Left hindlimb (tissue), 1 donor: ENCODE measurements at regions not wholly inside any gene's neighbourhood (a gene's known extent, or its start where the extent isn't known, plus 50 kb on each side); places are given as distances from the start of the nearest gene placed in this dataset.

ENCODE experiments used
- DNase-seq: peaks from one replicate; pipeline ENCODE4 v3.0.0-alpha.2; 2018

DNA sequence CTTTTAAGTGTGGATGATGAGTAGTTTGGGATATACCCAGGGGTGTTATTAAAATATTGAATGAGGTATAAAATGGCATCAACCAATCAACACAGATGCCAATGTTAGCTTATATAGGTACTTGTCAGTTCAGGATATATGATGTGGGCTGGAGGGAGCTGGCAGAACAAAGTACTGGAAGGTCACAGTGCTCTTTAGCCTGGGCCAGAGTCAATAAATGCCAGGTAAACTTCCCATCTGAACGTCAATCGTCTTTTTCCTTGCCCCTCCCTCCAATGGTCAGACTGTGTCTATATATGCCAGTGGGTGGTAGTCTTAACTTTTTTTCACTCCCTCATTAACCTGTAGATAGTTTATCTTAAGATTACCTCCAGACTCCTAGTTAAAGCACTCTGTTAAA is 140.8 kb upstream of the RBMS1 start:
- DNase-seq, result no peak

DNA sequence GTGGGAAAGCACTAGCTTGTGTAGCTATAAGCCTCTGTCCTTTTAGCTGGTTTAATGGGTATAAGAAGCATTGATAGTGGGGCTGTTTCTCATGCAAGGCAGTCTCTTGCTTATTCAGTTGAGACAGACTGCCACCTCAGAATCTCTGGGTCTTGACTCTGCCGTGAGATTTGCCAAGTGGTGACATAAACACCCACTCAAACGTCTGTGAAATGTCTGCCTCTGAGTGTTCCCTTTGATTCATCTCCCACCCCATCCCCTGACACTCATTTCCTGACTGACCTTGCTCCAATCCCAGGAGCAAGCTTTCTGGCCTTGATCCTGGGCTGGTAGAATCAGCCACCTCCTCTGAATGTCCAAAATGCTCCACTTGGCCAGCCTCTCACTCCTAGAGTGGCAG is 141.9 kb upstream of the RBMS1 start:
- no peak for DNase-seq

GRCh38 chr2:160639472-160639871 is 145.9 kb upstream of the RBMS1 start:
- DNase-seq, result no peak

GRCh38 chr2:160646684-160647444 is 153.3 kb upstream of the RBMS1 start:
- no peak for DNase-seq

DNA sequence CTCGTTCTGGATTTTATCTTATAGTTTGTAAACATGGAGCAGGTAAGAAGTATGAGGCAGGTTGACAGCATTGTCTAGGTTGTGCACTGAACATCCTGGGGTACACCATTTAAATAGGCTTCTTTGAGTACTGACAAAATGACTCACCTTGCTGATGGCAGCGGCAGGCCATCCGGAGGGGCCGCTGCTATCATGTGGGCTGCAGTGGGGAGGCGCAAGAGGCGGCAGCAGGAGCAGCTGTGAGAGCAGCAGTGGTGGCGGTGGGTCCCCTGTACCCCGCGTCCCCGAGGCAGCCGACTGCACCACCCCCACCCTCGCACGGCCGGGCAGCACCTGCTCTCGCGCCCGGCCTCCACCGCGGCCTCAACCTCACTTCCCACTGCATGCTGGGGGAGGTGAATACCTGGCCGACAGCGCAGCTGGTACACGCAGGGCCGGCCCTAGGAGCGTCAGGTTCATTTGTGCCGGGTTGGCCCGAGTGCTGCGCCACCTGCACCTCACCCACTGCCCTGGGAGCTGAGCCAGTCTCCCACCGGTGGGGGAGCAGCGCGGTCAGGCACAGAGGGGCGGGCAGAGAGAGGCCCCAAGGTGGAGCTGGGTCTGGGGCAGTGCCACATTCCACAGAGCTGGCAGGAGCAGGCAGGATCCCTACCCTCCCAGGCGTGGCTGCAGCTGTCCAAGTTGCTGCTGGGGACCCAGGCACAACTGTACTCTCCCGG is 154.5 kb upstream of the RBMS1 start:
- no peak for DNase-seq

DNA sequence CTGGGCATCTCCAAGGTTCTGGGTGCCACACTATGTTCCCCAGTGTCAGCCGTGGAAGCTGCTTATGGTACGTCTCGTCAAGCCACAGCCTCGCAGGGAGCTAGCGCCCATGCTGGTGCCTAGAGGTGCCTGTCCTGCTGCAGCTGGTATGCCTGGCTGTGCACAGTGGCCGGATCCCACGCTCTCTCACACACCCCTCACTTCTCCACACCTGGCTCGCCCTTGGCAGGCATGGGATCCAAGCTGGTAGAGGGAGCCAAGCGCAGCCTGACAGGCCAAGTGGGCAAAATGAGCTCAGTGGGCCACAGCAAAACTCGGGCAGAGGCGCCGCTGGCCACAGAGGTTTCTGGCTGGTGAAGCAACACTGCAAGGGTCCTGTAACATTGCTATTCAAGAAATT is 156.1 kb upstream of the RBMS1 start:
- DNase-seq, result no peak

DNA sequence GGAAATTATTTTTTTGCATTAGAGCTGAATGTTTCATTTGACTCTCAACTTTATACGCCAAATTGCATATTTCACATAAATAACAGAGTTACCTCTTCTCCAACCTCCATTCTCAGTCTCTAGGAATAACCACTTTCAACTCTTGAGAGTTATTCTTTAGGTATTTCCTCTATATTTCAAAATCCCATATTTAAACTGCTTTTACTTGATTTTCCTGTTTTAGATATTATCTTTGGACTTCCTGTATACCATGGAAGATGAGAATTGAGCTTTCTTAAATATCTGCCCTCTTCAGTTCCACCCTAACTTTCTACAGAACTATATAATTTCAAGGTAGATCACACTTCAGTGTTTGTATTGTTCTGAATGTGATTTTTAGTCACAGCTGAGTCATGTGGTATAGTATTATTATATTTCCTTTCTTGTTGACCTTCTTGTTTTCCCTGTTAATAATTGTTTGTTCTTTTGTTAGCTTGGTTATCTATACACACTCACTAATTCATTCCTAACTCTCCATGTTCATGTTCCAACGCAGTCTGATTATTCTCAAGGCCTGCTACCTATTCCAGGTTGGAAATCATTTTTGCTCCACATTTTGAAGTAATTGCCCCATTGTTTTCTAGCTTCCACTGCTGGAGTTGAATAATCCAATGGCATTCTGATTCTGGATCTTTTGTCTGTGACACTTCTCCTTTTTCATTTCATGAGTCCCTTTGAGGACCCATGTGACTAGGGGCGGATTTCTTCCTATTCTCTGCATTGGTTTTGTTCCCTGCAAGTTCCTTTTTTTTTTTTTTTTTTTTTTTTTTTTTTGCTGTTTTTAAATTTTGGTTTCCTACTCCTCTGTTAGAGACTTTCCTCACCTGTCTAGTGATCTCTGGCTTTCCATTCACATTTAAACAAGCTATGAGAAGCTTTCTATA is 156.8 kb upstream of the RBMS1 start:
- DNase-seq, result no peak

- no peak for DNase-seq
Measured at GRCh38 chr2:160651416-160652200, 158.0 kb upstream of the RBMS1 start.

- DNase-seq, result no peak
Measured at GRCh38 chr2:160652236-160652635, 158.6 kb upstream of the RBMS1 start.

DNA sequence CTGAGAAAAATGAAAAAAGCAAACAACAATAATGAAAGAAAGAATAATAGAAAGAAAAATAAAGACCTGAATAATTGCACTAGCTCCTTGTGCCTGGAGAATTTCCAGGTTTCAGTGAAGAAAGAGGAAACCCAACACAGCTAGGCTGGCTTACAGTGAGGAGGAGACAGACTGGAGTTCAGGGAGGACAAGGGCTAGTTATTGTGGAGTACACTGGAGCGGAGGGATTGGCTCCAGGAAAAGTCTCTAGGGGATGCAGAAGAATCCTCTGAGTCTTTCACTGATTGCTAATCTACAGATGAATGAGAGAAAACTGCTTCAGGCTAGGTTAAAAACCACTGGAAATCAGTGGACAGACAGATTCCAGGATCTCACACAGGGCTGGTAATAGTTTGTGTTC is 163.6 kb upstream of the RBMS1 start:
- DNase-seq, result no peak

DNA sequence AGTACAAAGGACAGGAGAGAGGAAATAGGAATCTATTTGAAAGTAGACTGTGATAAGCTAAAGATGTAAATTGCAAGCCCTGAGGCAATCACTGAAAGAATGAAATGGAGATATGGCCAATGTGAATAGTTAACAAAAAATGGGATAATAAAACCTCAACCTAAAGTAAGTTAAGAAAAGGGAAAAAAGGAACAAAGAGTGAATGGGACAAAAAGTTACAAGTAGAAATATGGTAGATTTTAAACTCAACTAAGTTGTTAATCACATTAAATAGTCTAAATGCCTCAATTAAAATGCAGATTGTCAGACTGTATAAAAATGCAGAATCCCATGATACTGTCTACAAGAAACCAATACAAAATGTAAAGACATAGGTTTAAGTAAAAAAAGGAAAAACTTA is 165.2 kb upstream of the RBMS1 start:
- DNase-seq, result no peak

DNA sequence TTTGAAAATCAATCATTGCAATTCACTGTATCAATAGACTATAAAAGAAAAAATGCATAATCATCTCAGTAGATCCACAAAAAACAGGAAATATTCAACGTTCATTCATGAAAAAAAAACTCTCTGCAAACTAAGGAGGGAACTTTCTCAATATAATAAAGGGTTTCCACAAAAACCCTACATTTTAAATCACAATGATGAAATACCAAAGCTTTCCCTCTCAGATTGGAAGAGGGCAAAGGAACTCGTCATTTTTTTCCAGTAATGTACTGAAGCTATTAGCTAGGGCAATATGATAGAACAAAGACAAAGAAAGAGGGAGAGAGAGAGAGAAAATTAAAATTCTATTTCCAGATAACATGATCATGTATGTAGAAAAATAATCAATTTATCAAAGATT is 167.1 kb upstream of the RBMS1 start:
- DNase-seq, result no peak

GRCh38 chr2:160664603-160665140 is 171.1 kb upstream of the RBMS1 start:
- DNase-seq, result no peak

DNA sequence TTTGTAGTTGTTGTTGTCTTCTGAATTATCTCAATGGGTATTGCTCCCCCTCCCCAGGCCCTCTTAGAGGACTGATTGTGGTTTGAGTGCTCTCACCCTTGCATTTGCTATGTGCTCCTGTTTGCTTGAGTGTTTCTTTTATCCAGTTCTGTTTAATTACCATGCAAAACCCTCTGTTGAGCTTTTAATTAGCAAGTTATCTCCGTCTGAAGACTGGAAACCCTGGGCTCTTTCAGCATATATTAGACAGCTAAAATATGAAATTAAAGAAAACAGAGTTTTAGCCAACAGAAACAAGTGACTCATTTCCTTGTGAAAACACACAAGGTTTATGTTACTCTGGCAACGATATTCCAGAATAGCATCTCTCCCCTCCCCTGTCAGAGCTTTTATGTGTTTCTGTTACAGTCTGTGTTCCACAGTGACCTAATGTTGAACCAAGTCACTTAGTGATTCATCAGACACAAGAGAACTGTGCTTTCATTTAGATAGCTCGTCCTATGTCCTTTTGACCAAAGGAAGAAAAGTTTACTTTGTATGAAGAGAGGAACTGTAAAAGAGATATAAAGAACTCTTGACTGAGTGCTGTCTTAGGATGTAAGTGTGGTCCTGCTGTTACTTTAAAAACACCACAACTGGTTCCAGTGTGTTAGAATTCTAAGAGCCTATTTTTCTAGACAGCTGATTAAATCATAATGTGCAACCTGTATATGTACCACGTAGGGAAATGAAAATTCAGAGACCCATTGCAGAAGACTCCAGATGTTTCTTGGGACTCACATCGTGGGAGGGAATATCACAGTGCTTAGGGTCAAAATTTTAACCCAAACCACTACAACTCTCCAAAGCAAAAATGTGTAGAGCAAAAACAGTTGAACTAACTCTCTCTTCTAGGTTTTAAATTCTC is 172.8 kb upstream of the RBMS1 start:
- DNase-seq, result no peak

DNA sequence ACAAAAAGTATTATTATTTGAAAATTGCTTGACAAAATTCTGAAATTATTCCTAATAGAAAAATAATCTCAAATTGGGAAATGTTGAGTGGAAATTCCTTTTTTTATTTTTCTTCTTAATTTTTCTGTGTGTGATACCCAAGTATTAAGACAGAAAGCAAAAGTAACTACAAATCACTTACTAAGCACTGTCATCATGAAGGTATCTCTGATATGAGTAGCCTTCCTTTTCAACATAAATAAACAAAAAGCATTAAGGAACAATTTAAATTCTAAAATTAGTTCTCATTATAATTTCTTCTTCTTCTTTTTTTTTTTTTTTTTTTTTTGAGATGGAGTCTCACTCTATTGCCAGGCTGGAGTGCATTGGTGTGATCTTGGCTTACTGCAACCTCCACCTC is 174.2 kb upstream of the RBMS1 start:
- no peak for DNase-seq

- DNase-seq, result no peak
Measured at GRCh38 chr2:160670618-160671017, 177.0 kb upstream of the RBMS1 start.

- DNase-seq, result no peak
Measured at GRCh38 chr2:160672211-160672610, 178.6 kb upstream of the RBMS1 start.

DNA sequence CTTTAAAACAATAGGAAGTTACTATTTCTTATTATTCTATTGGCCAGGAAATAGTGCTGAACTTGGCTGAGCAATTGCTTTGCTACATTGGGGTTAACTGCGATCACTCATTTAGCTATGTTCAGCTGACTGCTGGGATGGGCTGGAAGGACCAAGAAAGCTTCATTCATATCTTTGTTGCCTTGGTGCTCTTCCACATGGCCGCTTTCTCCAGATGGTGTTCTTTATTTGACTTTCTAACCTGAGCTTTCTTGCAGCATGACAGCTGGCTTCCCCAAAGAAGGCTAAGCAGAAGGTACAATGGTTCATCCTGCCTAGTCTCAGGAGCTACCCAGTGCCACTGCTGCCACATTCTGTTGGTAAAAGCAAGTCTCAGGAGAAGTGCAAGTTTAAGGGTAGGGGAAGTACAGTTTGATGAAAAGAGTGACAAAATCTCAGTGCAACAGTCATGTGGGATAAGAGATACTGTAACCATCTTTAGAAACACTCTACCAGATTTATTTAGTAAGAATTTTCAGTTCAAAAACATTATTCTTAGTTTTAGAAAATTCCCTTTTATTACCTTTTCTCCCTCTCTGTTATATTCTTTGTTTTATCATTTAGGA is 180.6 kb upstream of the RBMS1 start:
- DNase-seq, result no peak

DNA sequence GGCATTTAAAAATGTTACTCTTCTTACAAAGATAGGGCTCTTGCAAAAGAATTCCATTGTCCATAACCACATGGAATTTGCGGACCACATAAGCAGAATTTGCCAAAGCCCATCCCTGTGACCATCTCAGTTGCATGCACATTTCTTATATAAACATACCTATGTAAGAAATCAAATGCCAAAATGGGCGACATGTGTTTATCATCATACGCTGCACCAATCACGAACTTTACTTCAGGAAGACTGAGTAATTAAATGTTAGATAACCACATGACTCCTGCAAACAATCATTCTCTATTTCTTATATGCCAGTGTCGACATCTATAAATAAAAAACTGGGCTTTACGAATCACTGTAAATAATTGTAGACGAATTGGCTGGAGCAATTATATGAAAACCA is 186.1 kb upstream of the RBMS1 start:
- no peak for DNase-seq

GRCh38 chr2:160680294-160680693 is 186.7 kb upstream of the RBMS1 start:
- DNase-seq, result no peak

- no peak for DNase-seq
Measured at GRCh38 chr2:160680974-160681373, 187.4 kb upstream of the RBMS1 start.
